ENCODE measurements at regions not wholly inside any gene's neighbourhood (a gene's known extent, or its start where the extent isn't known, plus 50 kb on each side); places are given as distances from the start of the nearest gene placed in this dataset.

GRCh38 chr9:75715360-75715759 lies 175.1 kb upstream of the PCSK5 start:
- DNase-seq (ENCODE audit: low read depth), result no peak
- TF ChIP-seq CTCF (IDR thresholded peaks at IDR 0.05; ENCODE audit: control insufficient read depth, extremely low read depth, insufficient read depth), result no peak
- H3K4me3 ChIP-seq (ENCODE audit: low read depth, low read length), result no peak overlapping the region

- no peak for DNase-seq (ENCODE audit: low read depth)
- no peak for TF ChIP-seq CTCF (IDR thresholded peaks at IDR 0.05; ENCODE audit: control insufficient read depth, extremely low read depth, insufficient read depth)
- H3K4me3 ChIP-seq (ENCODE audit: low read depth, low read length), result no peak overlapping the region
Observed at GRCh38 chr9:75718677-75719076, 171.8 kb upstream of the PCSK5 start.

- no peak for DNase-seq (ENCODE audit: low read depth)
- TF ChIP-seq CTCF (IDR thresholded peaks at IDR 0.05; ENCODE audit: control insufficient read depth, extremely low read depth, insufficient read depth), result no peak
- H3K4me3 ChIP-seq (ENCODE audit: low read depth, low read length), result no peak overlapping the region
Observed at GRCh38 chr9:75728391-75728790, 162.1 kb upstream of the PCSK5 start.

GRCh38 chr9:75734802-75735201 lies 155.7 kb upstream of the PCSK5 start:
- H3K4me3 ChIP-seq (ENCODE audit: low read depth, low read length), result no peak overlapping the region
- no peak for DNase-seq (ENCODE audit: low read depth)
- no peak for TF ChIP-seq CTCF (IDR thresholded peaks at IDR 0.05; ENCODE audit: control insufficient read depth, extremely low read depth, insufficient read depth)

- H3K4me3 ChIP-seq (ENCODE audit: low read depth, low read length), result no peak overlapping the region
- DNase-seq (ENCODE audit: low read depth), result no peak
- no peak for TF ChIP-seq CTCF (IDR thresholded peaks at IDR 0.05; ENCODE audit: control insufficient read depth, extremely low read depth, insufficient read depth)
Observed at GRCh38 chr9:75739884-75740611, 150.4 kb upstream of the PCSK5 start.

- no peak for DNase-seq (ENCODE audit: low read depth)
- no peak overlapping the region for H3K4me3 ChIP-seq (ENCODE audit: low read depth, low read length)
- TF ChIP-seq CTCF (IDR thresholded peaks at IDR 0.05; ENCODE audit: control insufficient read depth, extremely low read depth, insufficient read depth), result no peak
Observed at GRCh38 chr9:75743855-75744254, 146.6 kb upstream of the PCSK5 start.

- H3K4me3 ChIP-seq (ENCODE audit: low read depth, low read length), result no peak overlapping the region
- DNase-seq (ENCODE audit: low read depth), result no peak
- TF ChIP-seq CTCF (IDR thresholded peaks at IDR 0.05; ENCODE audit: control insufficient read depth, extremely low read depth, insufficient read depth), result no peak
Observed at GRCh38 chr9:75754080-75754479, 136.4 kb upstream of the PCSK5 start.
